PC-3 (cell line): ENCODE measurements at regions not wholly inside any gene's neighbourhood (a gene's known extent, or its start where the extent isn't known, plus 50 kb on each side); places are given as distances from the start of the nearest gene placed in this dataset.

Experiments used
- ATAC-seq: fragments of 200-7000 bp; cut with Tn5 transposase; 2 replicates; pipeline ENCODE4 v1.9.1; 2020; ENCODE audit warnings: mild to moderate bottlenecking, moderate library complexity
- BruUV-seq: library from RNA; stranded (reverse); fragments of 400-500 nt; replicated peaks from 2 replicates; lab custom pipeline; 2021; lab: Mats Ljungman, UMichigan
- CTCF ChIA-PET: fragments of 300-600 bp; sonication (Branson Sonifier 250); formaldehyde crosslinking; loops from one replicate; lab custom pipeline; 2022; ENCODE audit warnings: antibody characterized with exemption; lab: Charles Lee
- POLR2A ChIA-PET: fragments of 300-600 bp; sonication (Branson Sonifier 250); formaldehyde crosslinking; loops from one replicate; lab custom pipeline; 2022; ENCODE audit warnings: antibody characterized with exemption; ENCODE audit not compliant: unreplicated experiment; lab: Charles Lee
- DNase-seq: peaks from one replicate; pipeline ENCODE4 v3.0.0-alpha.2; 2015
- H2AFZ ChIP-seq: fragments of 300-600 bp; sonication (generic); 2 replicates; pipeline ENCODE4 v1.6.0; 2016; ENCODE audit warnings: antibody characterized with exemption, low read length
- H3F3A ChIP-seq: fragments of 300-600 bp; sonication (generic); one replicate; pipeline ENCODE4 v1.6.0; 2017; ENCODE audit warnings: antibody characterized with exemption, low read length, control low read depth, mild to moderate bottlenecking; ENCODE audit not compliant: unreplicated experiment
- H3K27ac ChIP-seq: fragments of 300-600 bp; sonication (generic); 2 replicates; pipeline ENCODE4 v1.5.1; 2016; ENCODE audit warnings: mild to moderate bottlenecking, low read length
- H3K27me3 ChIP-seq: fragments of 300-600 bp; sonication (generic); 2 replicates; pipeline ENCODE4 v1.6.1; 2016; ENCODE audit warnings: low read length, mixed read lengths
- H3K36me3 ChIP-seq: fragments of 300-600 bp; sonication (generic); 2 replicates; pipeline ENCODE4 v1.6.1; 2016; ENCODE audit warnings: low read depth, mixed run types, low read length, mixed read lengths
- H3K4me1 ChIP-seq: fragments of 300-600 bp; sonication (generic); 2 replicates; pipeline ENCODE4 v1.5.1; 2016; ENCODE audit warnings: low read length; ENCODE audit not compliant: insufficient read depth
- H3K4me2 ChIP-seq: fragments of 300-600 bp; sonication (generic); 2 replicates; pipeline ENCODE4 v1.6.0; 2016; ENCODE audit warnings: low read length
- H3K4me3 ChIP-seq: fragments of 300-600 bp; sonication (generic); 2 replicates; pipeline ENCODE4 v1.5.1; 2016; ENCODE audit warnings: mild to moderate bottlenecking, low read length, mixed read lengths
- H3K79me2 ChIP-seq: fragments of 300-600 bp; sonication (generic); 2 replicates; pipeline ENCODE4 v1.6.1; 2017; ENCODE audit warnings: low read length, mixed read lengths
- H3K9ac ChIP-seq: fragments of 300-600 bp; sonication (generic); 2 replicates; pipeline ENCODE4 v1.6.0; 2016; ENCODE audit warnings: mild to moderate bottlenecking, low read length
- H3K9me2 ChIP-seq: fragments of 300-600 bp; sonication (generic); replicated peaks from 2 replicates; pipeline ENCODE4 v1.6.1; 2016; ENCODE audit warnings: mixed run types, low read length, mixed read lengths
- H3K9me3 ChIP-seq: fragments of 300-600 bp; sonication (generic); 2 replicates; pipeline ENCODE4 v1.6.1; 2016; ENCODE audit warnings: low read length, mixed read lengths
- H4K20me1 ChIP-seq: fragments of 300-600 bp; sonication (generic); 2 replicates; pipeline ENCODE4 v1.6.1; 2016; ENCODE audit warnings: low read length, mixed read lengths
- CTCF ChIP-seq: fragments of 300-600 bp; sonication (generic); conservative IDR thresholded peaks from 2 replicates; pipeline ENCODE4 v1.5.1; 2017; ENCODE audit warnings: antibody characterized with exemption, low read depth, mild to moderate bottlenecking, low read length
- EZH2 ChIP-seq: fragments of 300-600 bp; sonication (generic); IDR thresholded peaks from one replicate; pipeline ENCODE4 v1.6.1; 2017; ENCODE audit warnings: antibody characterized with exemption, mild to moderate bottlenecking, low read length; ENCODE audit not compliant: unreplicated experiment
- EZH2phosphoT487 ChIP-seq: fragments of 300-600 bp; sonication (generic); IDR thresholded peaks from 2 replicates; pipeline ENCODE4 v1.6.1; 2018; ENCODE audit warnings: mild to moderate bottlenecking, antibody characterized with exemption, low read length, borderline replicate concordance
- intact Hi-C: fragments of 100-400 bp; cut with micrococcal nuclease; formaldehyde crosslinking; loops from 2 replicates; pipeline ENCODE4 v1.9.0; 2023

- no peaks in the 10 kb centered on the region for H3K9me2 ChIP-seq
- no TSS peak for BruUV-seq
- CTCF ChIA-PET = no interaction called here
- no peaks in the 10 kb centered on the region for H3K9me3 ChIP-seq
- H3K4me2 ChIP-seq = no peak overlapping the region
- no peaks in the 10 kb centered on the region for H3F3A ChIP-seq
- TF ChIP-seq EZH2phosphoT487 = no peak
- TF ChIP-seq CTCF = no peak
- no peak for TF ChIP-seq EZH2
- peaks cover 3% of the 10 kb centered on the region; the same call in 1 of the 2 replicates for H4K20me1 ChIP-seq
- no peak overlapping the region for H2AFZ ChIP-seq
- no peaks in the 10 kb centered on the region for H3K4me1 ChIP-seq
- no peak for DNase-seq
- no peaks in the 10 kb centered on the region for H3K27me3 ChIP-seq
- H3K4me3 ChIP-seq = no peak overlapping the region
- POLR2A ChIA-PET = interaction anchor here (0.6 kb wide), 1 partner anchor 45 kb away, joined by 4 read pairs; no protein-coding TSS in a partner anchor
- H3K9ac ChIP-seq = no peak overlapping the region
- intact Hi-C loops = no loop called here
- no peak for ATAC-seq
- no peaks in the 10 kb centered on the region for H3K36me3 ChIP-seq
- no peak overlapping the region for H3K27ac ChIP-seq
- H3K79me2 ChIP-seq = 0 out of 2 replicates have a peak, but pooled peaks cover 5% of the 10 kb centered on the region
Measured at GRCh38 chr16:85239239-85239638, 127.0 kb upstream of the CIBAR2 start.

DNA sequence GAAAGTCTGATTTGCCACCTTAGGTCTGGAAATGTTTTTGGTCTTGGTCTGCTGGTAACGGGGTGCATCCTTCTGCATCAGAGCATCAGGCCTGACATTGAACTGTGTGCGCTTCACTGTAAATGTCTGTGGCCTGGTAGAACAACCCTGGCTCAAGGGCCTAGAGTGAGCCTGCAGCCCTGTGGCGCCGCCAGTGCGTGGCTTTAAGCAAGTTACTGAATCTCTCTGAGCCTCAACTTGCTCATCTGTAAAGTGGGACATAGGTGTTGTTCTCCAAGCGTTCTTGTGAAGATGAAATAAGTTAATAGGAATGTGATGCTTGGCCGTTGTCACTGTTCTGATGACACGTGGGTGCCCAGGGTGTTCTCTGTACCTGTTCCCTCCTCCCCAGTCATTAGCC, 127.6 kb upstream of the CIBAR2 start:
- DNase-seq = no peak
- Histone ChIP-seq H2AFZ (no peak overlapping the region), H3K27ac (no peak overlapping the region), H4K20me1 (peaks cover 3% of the 10 kb centered on the region; the same call in 1 of the 2 replicates), H3K79me2 (0 out of 2 replicates have a peak, but pooled peaks cover 5% of the 10 kb centered on the region), H3K36me3 (no peaks in the 10 kb centered on the region), H3K9me2 (no peaks in the 10 kb centered on the region), H3K4me1 (no peaks in the 10 kb centered on the region), H3K9me3 (no peaks in the 10 kb centered on the region), H3F3A (no peaks in the 10 kb centered on the region), H3K27me3 (no peaks in the 10 kb centered on the region), H3K9ac (no peak overlapping the region), H3K4me3 (no peak overlapping the region), H3K4me2 (no peak overlapping the region)
- intact Hi-C loops = no loop called here
- BruUV-seq = no TSS peak
- no peak for TF ChIP-seq CTCF
- no peak for TF ChIP-seq EZH2phosphoT487
- no peak for TF ChIP-seq EZH2
- no peak for ATAC-seq
- ChIA-PET CTCF (no interaction called here), POLR2A (no interaction called here)

DNA sequence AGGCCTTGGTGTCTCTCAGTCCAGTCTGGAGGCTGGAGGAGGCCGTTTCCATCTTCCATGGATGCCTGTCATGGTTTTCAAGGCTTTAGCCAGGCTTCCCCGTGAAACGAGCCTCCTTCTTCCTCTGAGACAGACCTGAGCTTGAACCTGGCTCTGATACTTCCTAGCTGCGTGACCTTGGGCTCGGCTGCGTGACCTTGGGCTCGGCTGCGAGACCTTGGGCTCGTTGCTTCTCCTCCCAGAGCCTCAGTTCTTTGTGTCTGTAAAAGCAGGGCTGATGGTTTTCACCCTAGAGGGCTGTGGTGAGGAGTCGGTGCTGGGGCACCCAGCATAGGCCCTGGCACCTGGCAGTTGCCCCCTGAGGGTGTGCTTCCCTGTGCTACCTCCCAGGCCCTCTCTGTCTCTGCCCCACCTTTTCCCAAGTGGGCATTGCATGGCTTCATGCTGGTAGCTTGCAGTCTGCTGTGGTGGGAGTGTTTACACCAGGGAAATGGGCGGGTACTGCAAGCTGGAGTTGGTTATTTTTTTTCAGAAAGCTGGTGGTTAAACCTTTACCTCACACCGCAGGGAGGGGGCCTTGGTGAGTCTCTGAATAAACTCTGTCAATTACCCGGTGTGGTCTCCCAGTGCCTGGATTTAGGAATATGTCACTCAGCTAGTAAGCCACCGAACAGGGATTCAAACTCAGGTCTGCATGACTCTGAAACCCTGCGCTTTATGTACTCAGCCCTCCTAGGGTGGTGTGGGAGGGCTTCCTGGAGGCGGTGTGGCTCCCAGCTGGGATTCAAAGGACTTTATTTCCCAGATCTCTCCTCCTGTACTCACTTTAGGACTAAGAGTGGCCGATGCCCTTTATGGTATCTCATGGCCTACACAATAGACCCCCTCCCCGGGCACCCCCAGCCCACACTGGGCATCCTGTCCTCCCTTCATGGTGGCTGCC, 129.0 kb upstream of the CIBAR2 start:
- no peak overlapping the region for H3K4me2 ChIP-seq
- H3K4me3 ChIP-seq = no peak overlapping the region
- no TSS peak for BruUV-seq
- ChIA-PET CTCF (no interaction called here), POLR2A (no interaction called here)
- no peaks in the 10 kb centered on the region for H3F3A ChIP-seq
- no peak for ATAC-seq
- TF ChIP-seq EZH2 (no peak), EZH2phosphoT487 (no peak), CTCF (no peak)
- 0 out of 2 replicates have a peak, but pooled peaks cover 4% of the 10 kb centered on the region for H3K79me2 ChIP-seq
- no peaks in the 10 kb centered on the region for H3K27me3 ChIP-seq
- H2AFZ ChIP-seq = no peak overlapping the region
- peaks cover 2% of the 10 kb centered on the region; the same call in 1 of the 2 replicates for H4K20me1 ChIP-seq
- intact Hi-C loops = no loop called here
- no peaks in the 10 kb centered on the region for H3K9me3 ChIP-seq
- no peak overlapping the region for H3K9ac ChIP-seq
- no peaks in the 10 kb centered on the region for H3K9me2 ChIP-seq
- no peaks in the 10 kb centered on the region for H3K4me1 ChIP-seq
- no peak for DNase-seq
- H3K27ac ChIP-seq = no peak overlapping the region
- H3K36me3 ChIP-seq = no peaks in the 10 kb centered on the region
